OCI-LY1 (cell line): ENCODE measurements at regions not wholly inside any gene's neighbourhood (a gene's known extent, or its start where the extent isn't known, plus 50 kb on each side); places are given as distances from the start of the nearest gene placed in this dataset.

Source experiments
- H2AFZ ChIP-seq: fragments of 200-600 bp; sonication (generic), shearing (Covaris generic); 2 replicates; pipeline ENCODE4 v1.6.0; 2014; ENCODE audit warnings: antibody characterized with exemption, mild to moderate bottlenecking, low read length
- H3F3A ChIP-seq: fragments of 200-600 bp; sonication (generic), shearing (Covaris generic); 2 replicates; pipeline ENCODE4 v1.6.0; 2014; ENCODE audit warnings: mild to moderate bottlenecking, antibody characterized with exemption, low read length, moderate library complexity; ENCODE audit not compliant: insufficient read depth
- H3K27ac ChIP-seq: fragments of 200-600 bp; sonication (generic); 2 replicates; pipeline ENCODE4 v1.5.1; 2014; ENCODE audit warnings: low read length, mixed run types, mild to moderate bottlenecking, low read depth; ENCODE audit not compliant: poor library complexity, severe bottlenecking
- H3K27me3 ChIP-seq: fragments of 200-600 bp; sonication (generic); 2 replicates; pipeline ENCODE4 v1.6.0; 2014; ENCODE audit warnings: antibody characterized with exemption, mild to moderate bottlenecking, low read length, moderate library complexity; ENCODE audit not compliant: insufficient read depth
- H3K36me3 ChIP-seq: fragments of 200-600 bp; sonication (generic); 2 replicates; pipeline ENCODE4 v1.6.1; 2014; ENCODE audit warnings: mild to moderate bottlenecking, antibody characterized with exemption, low read length, moderate library complexity, mixed read lengths; ENCODE audit not compliant: insufficient read depth
- H3K4me1 ChIP-seq: fragments of 200-600 bp; sonication (generic); 2 replicates; pipeline ENCODE4 v1.5.1; 2014; ENCODE audit warnings: mild to moderate bottlenecking, low read length, moderate library complexity; ENCODE audit not compliant: insufficient read depth, severe bottlenecking
- H3K4me2 ChIP-seq: fragments of 200-600 bp; sonication (generic), shearing (Covaris generic); 2 replicates; pipeline ENCODE4 v1.6.1; 2014; ENCODE audit warnings: low read length
- H3K4me3 ChIP-seq: fragments of 200-600 bp; sonication (generic); 2 replicates; pipeline ENCODE4 v1.5.1; 2014; ENCODE audit warnings: low read length, low read depth, mild to moderate bottlenecking, mixed read lengths; ENCODE audit not compliant: poor library complexity, severe bottlenecking
- H3K79me2 ChIP-seq: fragments of 200-600 bp; shearing (Covaris generic); 2 replicates; pipeline ENCODE4 v1.6.1; 2016; ENCODE audit warnings: mixed run types, low read length, mixed read lengths; ENCODE audit not compliant: insufficient read depth
- H3K9ac ChIP-seq: fragments of 200-600 bp; sonication (generic), shearing (Covaris generic); 2 replicates; pipeline ENCODE4 v1.6.1; 2014; ENCODE audit warnings: mild to moderate bottlenecking, low read length, mixed read lengths
- H3K9me2 ChIP-seq: fragments of 200-600 bp; sonication (generic), shearing (Covaris generic); 2 replicates; pipeline ENCODE4 v1.6.1; 2014; ENCODE audit warnings: low read depth, mild to moderate bottlenecking, low read length, mixed read lengths
- H3K9me3 ChIP-seq: fragments of 200-600 bp; shearing (Covaris generic); 2 replicates; pipeline ENCODE4 v1.6.1; 2014; ENCODE audit warnings: low read length, mixed read lengths
- H4K20me1 ChIP-seq: fragments of 200-600 bp; sonication (generic), shearing (Covaris generic); 2 replicates; pipeline ENCODE4 v1.6.0; 2016; ENCODE audit warnings: mild to moderate bottlenecking, low read length; ENCODE audit not compliant: insufficient read depth
- CTCF ChIP-seq: fragments of 200-600 bp; sonication (generic), shearing (Covaris generic); IDR thresholded peaks from 2 replicates; pipeline ENCODE4 v1.5.1; 2017; ENCODE audit warnings: mild to moderate bottlenecking, antibody characterized with exemption, low read length, moderate library complexity, mixed read lengths
- EZH2 ChIP-seq: fragments of 200-600 bp; sonication (generic), shearing (Covaris generic); IDR thresholded peaks from 2 replicates; pipeline ENCODE4 v1.8.0; 2017; ENCODE audit warnings: borderline replicate concordance, mixed run types, mild to moderate bottlenecking, antibody characterized with exemption, low read length, moderate library complexity, mixed read lengths

GRCh38 chr14:98711453-98711852, 560.5 kb downstream of the BCL11B start:
- H3K4me2 ChIP-seq = no peak overlapping the region
- no peaks in the 10 kb centered on the region for H3F3A ChIP-seq
- no peaks in the 10 kb centered on the region for H4K20me1 ChIP-seq
- no peaks in the 10 kb centered on the region for H3K79me2 ChIP-seq
- no peak overlapping the region for H3K27ac ChIP-seq
- H3K9ac ChIP-seq = no peak overlapping the region
- no peaks in the 10 kb centered on the region for H3K4me1 ChIP-seq
- H3K4me3 ChIP-seq = no peak overlapping the region
- no peak for TF ChIP-seq CTCF
- TF ChIP-seq EZH2 = no peak
- no peaks in the 10 kb centered on the region for H3K9me3 ChIP-seq
- H3K36me3 ChIP-seq = no peaks in the 10 kb centered on the region
- H2AFZ ChIP-seq = no peak overlapping the region
- H3K27me3 ChIP-seq = no peaks in the 10 kb centered on the region
- H3K9me2 ChIP-seq = no peaks in the 10 kb centered on the region

- Histone ChIP-seq H3K4me3 (no peak overlapping the region), H3K79me2 (no peaks in the 10 kb centered on the region), H3K4me1 (no peaks in the 10 kb centered on the region), H3K36me3 (no peaks in the 10 kb centered on the region), H3K27me3 (no peaks in the 10 kb centered on the region), H3F3A (no peaks in the 10 kb centered on the region), H3K27ac (no peak overlapping the region), H4K20me1 (no peaks in the 10 kb centered on the region), H2AFZ (no peak overlapping the region), H3K4me2 (no peak overlapping the region), H3K9ac (no peak overlapping the region), H3K9me3 (no peaks in the 10 kb centered on the region), H3K9me2 (no peaks in the 10 kb centered on the region)
- TF ChIP-seq EZH2 (no peak), CTCF (no peak)
Measured at GRCh38 chr14:98714626-98715425, 557.2 kb downstream of the BCL11B start.

GRCh38 chr14:98716133-98716532, 555.9 kb downstream of the BCL11B start:
- H3K9me3 ChIP-seq = no peaks in the 10 kb centered on the region
- H3K9me2 ChIP-seq = no peaks in the 10 kb centered on the region
- no peak overlapping the region for H3K9ac ChIP-seq
- H4K20me1 ChIP-seq = no peaks in the 10 kb centered on the region
- H3K4me1 ChIP-seq = no peaks in the 10 kb centered on the region
- no peak overlapping the region for H3K4me2 ChIP-seq
- H3K27me3 ChIP-seq = no peaks in the 10 kb centered on the region
- no peak overlapping the region for H2AFZ ChIP-seq
- H3K36me3 ChIP-seq = no peaks in the 10 kb centered on the region
- no peaks in the 10 kb centered on the region for H3K79me2 ChIP-seq
- no peak overlapping the region for H3K27ac ChIP-seq
- no peak for TF ChIP-seq EZH2
- TF ChIP-seq CTCF = no peak
- no peaks in the 10 kb centered on the region for H3F3A ChIP-seq
- H3K4me3 ChIP-seq = no peak overlapping the region
